H1 (cell line): ENCODE measurements at regions not wholly inside any gene's neighbourhood (a gene's known extent, or its start where the extent isn't known, plus 50 kb on each side); places are given as distances from the start of the nearest gene placed in this dataset.

Source experiments
- SIN3A ChIP-seq, 2 experiments: IDR thresholded peaks in 1 of 2; conservative IDR thresholded peaks in 1 of 2; 2 replicates each; pipeline ENCODE4 v1.6.1; 2011 to 2012; ENCODE audit warnings: low read length in 2 of 2, improper control_type of control experiment in 1 of 2, low read depth in 1 of 2, mild to moderate bottlenecking in 1 of 2
- TEAD4 ChIP-seq: IDR thresholded peaks from 2 replicates; pipeline ENCODE4 v1.6.1; 2012; ENCODE audit warnings: low read depth, low read length, inconsistent platforms, mixed read lengths

DNA sequence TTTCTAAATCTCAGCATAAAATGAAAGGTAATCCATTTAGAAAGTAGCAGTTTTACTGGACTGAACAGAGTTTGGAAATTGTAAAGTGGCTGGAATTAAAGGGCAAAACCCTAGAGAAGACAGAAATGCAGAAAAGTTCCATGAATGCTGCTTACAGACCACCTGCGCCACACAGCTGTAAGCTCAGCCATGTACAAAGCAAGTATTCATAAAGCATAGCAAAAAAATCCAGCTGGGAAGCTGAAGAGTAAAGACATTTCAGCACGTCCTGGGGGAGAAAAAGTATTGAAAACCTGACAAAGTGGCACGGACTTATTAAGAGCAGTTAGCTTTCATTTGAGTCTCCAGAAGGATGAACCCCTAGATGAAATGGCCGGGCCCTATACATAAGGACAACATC, 220.1 kb upstream of the CNTN5 start (continued):
- no peak for TF ChIP-seq SIN3A (conservative IDR thresholded peaks at IDR 0.05 in 1 of 2, IDR thresholded peaks at IDR 0.05 in 1 of 2; ENCODE audit: low read depth in 1 of 2, low read length in 2 of 2)
- no peak for TF ChIP-seq TEAD4
- TF ChIP-seq, all 59 proteins: peak for 0
